NCI-H446 treated with DMSO at 0.1 percent for 48 hours (cell line): ENCODE measurements at regions not wholly inside any gene's neighbourhood (a gene's known extent, or its start where the extent isn't known, plus 50 kb on each side); places are given as distances from the start of the nearest gene placed in this dataset.

Source experiments
- DNase-seq: peaks from one replicate; lab custom pipeline; 2025; lab: John Stamatoyannopoulos, UW

- DNase-seq = no peak
These were observed 100.5 kb downstream of the AASDH start for GRCh38 chr4:56286763-56287162.

- no peak for DNase-seq
These were observed 103.9 kb downstream of the AASDH start for GRCh38 chr4:56283375-56283774.

GRCh38 chr4:56282004-56282403, 105.3 kb downstream of the AASDH start:
- no peak for DNase-seq

DNA sequence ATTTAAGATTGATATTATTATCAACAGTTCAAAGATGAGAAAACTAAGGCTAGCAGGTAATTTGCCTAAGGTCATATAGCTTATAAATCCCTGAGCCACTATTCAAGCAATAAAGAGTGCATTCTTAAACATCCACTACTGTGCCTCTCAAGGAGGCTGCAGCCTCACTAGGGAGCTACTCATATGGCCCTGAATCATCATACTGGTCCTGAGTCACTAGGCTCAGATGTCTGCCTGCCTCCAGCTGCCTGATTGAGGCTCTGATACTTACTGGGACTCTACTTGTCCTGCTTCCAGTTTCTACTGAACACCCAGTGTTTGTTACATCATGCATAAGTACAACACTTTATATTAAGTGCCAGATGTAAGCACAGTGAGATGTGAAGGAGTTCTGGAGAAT, 110.7 kb downstream of the AASDH start:
- no peak for DNase-seq

- DNase-seq = no peak
These were observed 113.9 kb downstream of the AASDH start for GRCh38 chr4:56273391-56273790.

DNA sequence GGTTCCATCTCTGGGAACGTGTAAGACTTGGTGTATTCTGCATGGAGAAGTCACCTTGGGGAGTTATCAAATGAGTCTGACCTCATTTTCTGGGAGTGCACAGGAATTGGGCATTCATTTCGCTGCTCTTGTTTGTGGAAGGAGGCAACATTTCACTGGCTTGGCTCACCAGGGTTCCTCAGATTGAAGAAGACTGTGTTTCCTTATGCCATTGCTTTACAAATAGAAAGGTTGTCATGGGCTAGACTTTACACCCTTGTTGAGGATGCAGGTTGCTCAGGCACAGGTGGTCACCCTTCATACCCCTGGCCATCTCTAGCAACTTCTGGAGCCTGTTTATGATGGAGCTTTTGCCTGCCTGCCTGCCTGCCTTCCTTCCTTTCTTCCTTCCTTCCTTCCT, 114.4 kb downstream of the AASDH start:
- DNase-seq = no peak

- no peak for DNase-seq
These were observed 115.3 kb downstream of the AASDH start for GRCh38 chr4:56272003-56272402.

DNA sequence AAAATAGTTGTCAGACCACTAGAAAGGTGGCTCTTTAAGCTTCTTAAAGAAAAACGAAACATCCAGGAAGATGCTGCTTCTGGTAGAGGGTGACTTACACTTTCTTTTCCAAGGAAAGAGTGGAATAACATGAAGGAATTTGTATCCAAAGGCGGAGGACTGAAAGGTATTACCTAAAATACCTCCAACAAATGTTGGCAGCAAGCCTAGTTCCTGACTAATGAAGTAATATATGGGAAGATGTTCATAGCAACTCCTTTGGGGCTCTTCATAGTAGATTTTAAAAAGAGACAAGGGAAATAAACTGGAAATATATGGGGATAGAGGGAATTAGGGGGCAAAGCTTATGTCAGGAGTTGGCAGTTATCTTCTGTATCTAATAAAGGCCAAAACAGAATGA, 116.2 kb downstream of the AASDH start:
- DNase-seq = no peak

DNA sequence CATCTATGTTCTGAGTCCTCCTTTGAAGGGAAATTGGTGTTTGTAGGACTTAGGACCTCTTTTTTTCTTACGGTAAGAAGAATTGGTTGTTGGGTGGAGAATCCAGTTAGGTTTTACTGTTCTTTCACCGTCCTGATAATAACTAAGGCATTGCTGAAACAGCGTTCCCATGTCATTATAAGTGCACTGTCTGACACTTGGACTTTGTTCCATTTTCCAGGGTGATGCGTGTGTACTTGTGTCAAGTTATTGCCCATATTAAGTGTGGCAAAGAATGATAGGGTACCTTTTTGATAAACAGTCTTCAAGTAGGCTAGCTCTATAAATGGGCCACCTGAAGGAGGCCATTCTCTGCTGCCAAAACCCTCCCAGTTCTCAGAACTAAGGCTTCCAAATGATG, 119.7 kb downstream of the AASDH start:
- DNase-seq = no peak

- no peak for DNase-seq
These were observed 122.4 kb downstream of the AASDH start for GRCh38 chr4:56264873-56265272.

- DNase-seq = no peak
These were observed 126.3 kb downstream of the AASDH start for GRCh38 chr4:56261027-56261426.

DNA sequence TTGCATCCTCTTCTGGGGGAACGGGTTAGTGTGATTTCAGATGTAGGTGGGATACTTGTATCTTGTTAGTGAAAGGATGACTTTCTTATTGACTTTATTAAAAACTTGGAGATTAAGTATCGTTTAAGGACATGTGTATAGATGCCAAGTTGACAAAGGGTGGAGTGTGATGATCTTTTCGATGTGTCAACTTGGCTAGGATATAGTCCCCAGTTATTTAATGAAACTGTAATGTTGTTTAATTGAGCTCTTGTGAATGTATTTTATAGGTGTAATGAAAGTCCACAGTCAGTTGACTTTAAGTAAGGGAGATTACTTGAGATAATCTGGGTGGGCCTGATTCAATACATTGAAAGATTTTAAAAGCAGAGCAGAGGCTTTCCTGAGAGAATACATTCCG, 127.0 kb downstream of the AASDH start:
- no peak for DNase-seq

- no peak for DNase-seq
These were observed 127.6 kb downstream of the AASDH start for GRCh38 chr4:56259655-56260054.

DNA sequence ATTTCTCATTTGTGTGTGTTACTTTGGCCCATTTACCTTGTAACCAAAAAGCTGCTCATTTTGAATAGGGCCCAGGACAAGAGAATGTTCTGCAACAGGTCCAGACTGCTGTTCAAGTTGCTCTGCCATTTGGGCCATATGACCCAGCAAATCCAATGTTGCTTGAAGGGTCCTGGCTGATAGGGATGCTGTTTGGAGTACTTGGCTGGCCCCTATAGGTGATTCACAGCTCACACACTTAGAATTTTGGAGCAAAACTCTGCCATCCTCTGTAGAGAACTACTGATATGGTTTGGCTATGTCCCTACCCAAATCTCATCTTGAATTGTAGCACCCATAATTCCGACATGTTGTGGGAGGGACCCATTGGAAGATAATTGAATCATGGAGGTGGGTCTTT, 131.5 kb downstream of the AASDH start:
- no peak for DNase-seq

DNA sequence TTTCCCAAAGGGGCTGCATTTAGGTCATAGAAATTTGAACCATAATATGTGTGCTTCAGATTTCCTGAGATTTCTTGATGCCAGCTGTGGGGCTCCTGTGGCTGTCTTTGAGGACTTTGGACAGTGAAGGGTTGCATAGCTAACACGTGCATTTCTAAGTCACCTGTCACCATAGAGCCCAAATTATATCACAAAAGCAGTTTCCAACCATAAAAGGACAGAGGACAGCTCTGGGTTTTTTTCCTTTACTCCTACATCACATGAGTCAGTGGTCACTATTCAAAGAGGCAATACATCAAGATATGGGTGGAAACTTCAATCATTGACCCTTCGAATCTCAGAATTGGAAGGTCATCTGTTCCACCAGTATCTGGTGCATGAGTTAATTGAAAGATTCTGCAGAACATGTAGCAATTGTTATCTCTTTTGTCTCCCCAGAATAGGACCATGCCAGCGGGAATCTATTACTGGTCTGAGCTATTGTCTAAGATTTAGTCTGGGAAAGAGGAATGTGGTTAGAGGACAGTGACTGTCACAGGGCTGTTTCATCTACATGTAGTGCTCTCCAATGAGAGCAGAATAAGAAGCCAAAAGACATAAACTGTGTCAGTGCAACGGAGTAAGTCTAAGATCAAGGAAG, 133.5 kb downstream of the AASDH start:
- no peak for DNase-seq

- DNase-seq = no peak
These were observed 134.6 kb downstream of the AASDH start for GRCh38 chr4:56252561-56253152.

DNA sequence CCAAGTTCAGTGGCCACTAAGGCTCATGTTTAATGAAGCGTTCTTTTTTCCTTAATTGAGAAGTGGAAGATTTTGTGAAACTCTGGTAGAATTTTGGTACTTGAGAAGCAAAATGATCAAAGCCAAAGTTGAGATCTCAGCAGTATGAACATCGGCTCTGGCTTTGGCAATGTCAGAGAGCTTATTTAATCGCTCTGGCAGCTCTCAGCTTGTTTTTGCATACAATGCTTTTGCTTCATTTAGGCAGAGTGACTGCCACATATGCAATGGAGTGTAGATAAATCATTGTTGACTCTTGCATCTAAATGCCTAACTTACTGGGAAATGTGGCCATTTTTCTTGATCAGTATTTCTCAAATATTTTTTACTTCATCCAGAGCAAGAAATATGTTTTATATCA, 135.7 kb downstream of the AASDH start:
- DNase-seq = no peak

- DNase-seq = no peak
These were observed 136.5 kb downstream of the AASDH start for GRCh38 chr4:56250776-56251175.

GRCh38 chr4:56247646-56248045, 139.6 kb downstream of the AASDH start:
- DNase-seq = no peak

DNA sequence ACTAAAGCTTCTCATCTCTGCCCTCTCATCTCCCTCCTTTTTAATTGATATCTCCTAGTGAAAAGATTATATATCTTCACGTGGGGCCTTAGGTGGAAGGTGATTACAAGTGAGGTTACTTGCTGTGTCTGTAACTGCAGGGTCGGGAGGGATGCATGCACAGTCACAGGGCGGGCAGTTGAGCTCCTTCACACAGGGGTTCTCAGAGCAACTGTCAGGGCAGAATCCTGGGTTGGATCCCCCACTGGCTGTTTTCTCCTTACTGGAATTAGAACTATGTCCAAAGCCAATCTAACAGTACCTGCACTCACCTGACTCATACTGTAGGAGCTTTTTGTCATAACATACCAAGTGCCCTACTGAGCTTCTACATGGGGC, 141.1 kb downstream of the AASDH start:
- DNase-seq = no peak

- no peak for DNase-seq
These were observed 141.6 kb downstream of the AASDH start for GRCh38 chr4:56245547-56246232.

DNA sequence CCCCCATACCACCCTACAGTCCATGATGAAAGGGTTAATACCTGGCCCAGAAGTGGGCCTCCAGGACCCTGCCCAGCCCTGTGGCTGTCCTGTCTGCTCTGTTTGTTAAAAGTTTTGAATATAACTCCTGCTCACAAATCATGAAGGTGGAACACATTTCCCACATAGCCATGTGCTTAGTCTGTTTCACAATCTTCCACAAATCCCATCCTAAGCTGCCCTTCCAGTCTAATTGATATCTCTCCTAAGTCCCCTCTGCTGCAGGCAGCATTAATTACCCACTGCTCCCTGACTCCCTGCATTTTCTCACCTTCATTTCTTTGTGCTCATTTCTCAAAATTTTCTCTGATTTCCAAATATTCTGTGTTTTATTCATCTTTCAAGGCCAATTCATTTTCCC, 142.6 kb downstream of the AASDH start:
- DNase-seq = no peak

- no peak for DNase-seq
These were observed 144.2 kb downstream of the AASDH start for GRCh38 chr4:56243107-56243506.

DNA sequence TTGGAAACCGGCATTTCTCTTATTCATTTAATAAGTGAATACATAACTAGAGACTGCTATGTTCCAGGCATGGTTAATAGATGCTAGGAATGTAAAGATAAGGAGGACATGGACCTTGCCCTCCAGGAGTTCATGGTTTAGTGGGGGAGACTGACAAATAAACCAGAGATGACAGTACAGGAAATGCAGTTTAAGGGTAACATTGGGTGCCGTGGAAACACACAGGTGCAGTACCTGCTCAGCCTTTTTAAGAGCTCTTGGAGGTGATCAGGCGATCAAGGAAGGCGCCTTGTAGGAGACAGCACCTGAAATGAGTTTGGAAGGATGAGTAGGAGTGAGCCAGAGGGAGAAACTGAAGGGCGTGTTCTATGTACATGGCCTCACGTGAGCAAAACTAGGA, 145.8 kb downstream of the AASDH start:
- no peak for DNase-seq
